Adrenal gland (tissue), 9 donors: ENCODE measurements at regions not wholly inside any gene's neighbourhood (a gene's known extent, or its start where the extent isn't known, plus 50 kb on each side); places are given as distances from the start of the nearest gene placed in this dataset.

Source experiments
- DNase-seq, 7 donors: peaks; one replicate each; pipeline ENCODE4 v3.0.0-alpha.2; 2019 to 2020
- H3K27ac ChIP-seq, 5 donors: fragments of 200-600 bp; sonication (generic) in 4 of 5; 1 replicate in 3 of 5; 2 replicates in 2 of 5; pipeline versions ENCODE4 v1.5.1 to v1.8.0; 2016 to 2020; ENCODE audit warnings: mild to moderate bottlenecking in 1 of 5
- H3K27me3 ChIP-seq: fragments of 200-600 bp; 2 replicates; pipeline ENCODE4 v1.8.0; 2021
- H3K36me3 ChIP-seq, 2 donors: fragments of 200-600 bp; replicated peaks in 1 of 2; 1 replicate in 1 of 2; 2 replicates in 1 of 2; pipeline versions ENCODE4 v1.5.1 to v1.8.0; 2018 to 2022
- H3K4me1 ChIP-seq, 2 donors: fragments of 200-600 bp; replicated peaks in 1 of 2; 1 replicate in 1 of 2; 2 replicates in 1 of 2; pipeline versions ENCODE4 v1.5.1 to v1.8.0; 2018 to 2021
- H3K4me3 ChIP-seq, 4 donors: fragments of 200-600 bp; sonication (generic) in 3 of 4; one replicate each; pipeline ENCODE4 v1.5.1; 2016 to 2018
- H3K9me3 ChIP-seq, 3 donors: fragments of 200-600 bp; sonication (generic) in 1 of 3; replicated peaks in 1 of 3; 1 replicate in 2 of 3; 2 replicates in 1 of 3; pipeline versions ENCODE4 v1.5.1 to v1.8.0; 2016 to 2021
- POLR2A ChIP-seq, 2 donors: fragments of 450-650 bp; IDR thresholded peaks; one replicate each; pipeline ENCODE4 v1.6.1; 2017; ENCODE audit warnings: antibody characterized with exemption in 2 of 2, mild to moderate bottlenecking in 2 of 2, moderate library complexity in 1 of 2
- WGBS, 4 donors: extraction: QIAGEN DNeasy Blood & Tissue Kit in 2 of 4; methylation state at CpG; one replicate each; pipeline versions ENCODE4 v1.1.5 to v1.1.7; 2013 to 2017; 5-methylcytosine and 5-hydroxymethylcytosine counted together
- intact Hi-C, 2 donors: fragments of 100-400 bp; cut with DNase I; formaldehyde crosslinking; loops; one replicate each; pipeline versions ENCODE4 v1.14.1 to v1.15.0; 2022 to 2023
- TF ChIP-seq, protein P1 (sequence below), 6 experiments: fragments of 450-650 bp in 4 of 6; fragments of 200-600 bp in 2 of 6; sonication (generic) in 1 of 6; IDR thresholded peaks; 1 replicate in 5 of 6; 2 replicates in 1 of 6; pipeline versions ENCODE4 v1.5.1 to v1.8.0; 2016 to 2021; ENCODE audit warnings: antibody characterized with exemption in 6 of 6, mild to moderate bottlenecking in 2 of 6, moderate library complexity in 1 of 6
- donor health status: healthy with polysubstance abuse.
- donor health status: Bipolar disorder and iron deficiency.
- donor health status: DM: yes; HTN: yes; CAD: no.
- donor health status: DM: no; HTN: no; CAD: no.
- donor health status: DM: no; HTN: no; CAD: no.

- no peaks in the 10 kb centered on the region for H3K27me3 ChIP-seq
- peaks cover 0 to 6% (median 0%) of the 10 kb centered on the region in 3 donors for H3K9me3 ChIP-seq
- intact Hi-C loops: no loop called here
- H3K4me3 ChIP-seq: no peak overlapping the region
- no peak for DNase-seq
- H3K27ac ChIP-seq: no peak overlapping the region
- 82 to 100% (median 92%) methylated on average over 2 of the region's 2 CpGs for WGBS, 4 donors
- no peaks in the 10 kb centered on the region for H3K4me1 ChIP-seq
- no peak for TF ChIP-seq POLR2A (IDR thresholded peaks at IDR 0.05)
- TF ChIP-seq, protein P1, sequence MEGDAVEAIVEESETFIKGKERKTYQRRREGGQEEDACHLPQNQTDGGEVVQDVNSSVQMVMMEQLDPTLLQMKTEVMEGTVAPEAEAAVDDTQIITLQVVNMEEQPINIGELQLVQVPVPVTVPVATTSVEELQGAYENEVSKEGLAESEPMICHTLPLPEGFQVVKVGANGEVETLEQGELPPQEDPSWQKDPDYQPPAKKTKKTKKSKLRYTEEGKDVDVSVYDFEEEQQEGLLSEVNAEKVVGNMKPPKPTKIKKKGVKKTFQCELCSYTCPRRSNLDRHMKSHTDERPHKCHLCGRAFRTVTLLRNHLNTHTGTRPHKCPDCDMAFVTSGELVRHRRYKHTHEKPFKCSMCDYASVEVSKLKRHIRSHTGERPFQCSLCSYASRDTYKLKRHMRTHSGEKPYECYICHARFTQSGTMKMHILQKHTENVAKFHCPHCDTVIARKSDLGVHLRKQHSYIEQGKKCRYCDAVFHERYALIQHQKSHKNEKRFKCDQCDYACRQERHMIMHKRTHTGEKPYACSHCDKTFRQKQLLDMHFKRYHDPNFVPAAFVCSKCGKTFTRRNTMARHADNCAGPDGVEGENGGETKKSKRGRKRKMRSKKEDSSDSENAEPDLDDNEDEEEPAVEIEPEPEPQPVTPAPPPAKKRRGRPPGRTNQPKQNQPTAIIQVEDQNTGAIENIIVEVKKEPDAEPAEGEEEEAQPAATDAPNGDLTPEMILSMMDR (IDR thresholded peaks at IDR 0.05): no peak
- no peaks in the 10 kb centered on the region for H3K36me3 ChIP-seq
Observed at GRCh38 chr4:116788723-116789122, 296.7 kb downstream of the TRAM1L1 start.

DNA sequence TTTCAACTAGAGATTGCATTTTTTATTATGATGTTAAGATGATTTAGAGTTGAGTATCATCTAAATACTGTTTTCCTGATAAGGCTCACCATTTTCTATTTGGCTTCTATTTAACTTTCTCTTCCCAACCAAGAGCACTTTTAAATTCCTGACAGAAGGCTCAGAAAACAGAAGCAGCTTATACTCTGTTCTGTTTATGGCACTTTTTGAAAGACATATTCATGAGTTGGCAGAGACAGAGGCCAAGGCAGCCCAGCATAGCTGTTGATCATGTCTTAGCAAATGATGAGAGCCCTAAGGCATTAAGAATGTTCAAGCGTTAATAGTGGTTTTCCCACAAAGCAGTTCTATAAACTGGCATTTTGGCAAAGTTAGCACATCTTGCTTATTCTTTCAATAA, 330.3 kb downstream of the TRAM1L1 start:
- no peak overlapping the region for H3K27ac ChIP-seq
- no peak overlapping the region for H3K4me3 ChIP-seq
- intact Hi-C loops: no loop called here
- 54 to 92% (median 87%) methylated on average over 1 of the region's 1 CpG for WGBS, 4 donors
- DNase-seq: no peak
- TF ChIP-seq POLR2A (IDR thresholded peaks at IDR 0.05): no peak
- TF ChIP-seq, protein P1 (IDR thresholded peaks at IDR 0.05): no peak
- no peaks in the 10 kb centered on the region for H3K36me3 ChIP-seq
- H3K27me3 ChIP-seq: no peaks in the 10 kb centered on the region
- no peaks in the 10 kb centered on the region for H3K9me3 ChIP-seq
- H3K4me1 ChIP-seq: no peaks in the 10 kb centered on the region

GRCh38 chr4:116752027-116752426, 333.3 kb downstream of the TRAM1L1 start:
- Histone ChIP-seq H3K27ac (no peak overlapping the region), H3K27me3 (no peaks in the 10 kb centered on the region), H3K4me3 (no peak overlapping the region), H3K4me1 (no peaks in the 10 kb centered on the region), H3K36me3 (no peaks in the 10 kb centered on the region), H3K9me3 (no peaks in the 10 kb centered on the region)
- 70 to 85% (median 80%) methylated on average over 2 of the region's 2 CpGs for WGBS, 4 donors
- intact Hi-C loops: no loop called here
- no peak for DNase-seq
- TF ChIP-seq, protein P1 (IDR thresholded peaks at IDR 0.05): no peak
- TF ChIP-seq POLR2A (IDR thresholded peaks at IDR 0.05): no peak

GRCh38 chr4:116736756-116737155, 348.6 kb downstream of the TRAM1L1 start:
- H3K4me1 ChIP-seq: no peaks in the 10 kb centered on the region
- WGBS, 4 donors: 81 to 92% (median 87%) methylated on average over 1 of the region's 1 CpG
- no peak overlapping the region for H3K4me3 ChIP-seq
- no peaks in the 10 kb centered on the region for H3K9me3 ChIP-seq
- intact Hi-C loops: no loop called here
- H3K36me3 ChIP-seq: no peaks in the 10 kb centered on the region
- no peak for DNase-seq
- no peak overlapping the region for H3K27ac ChIP-seq
- TF ChIP-seq POLR2A (IDR thresholded peaks at IDR 0.05): no peak
- TF ChIP-seq, protein P1 (IDR thresholded peaks at IDR 0.05): no peak
- no peaks in the 10 kb centered on the region for H3K27me3 ChIP-seq
